A549 (cell line): ENCODE measurements at regions not wholly inside any gene's neighbourhood (a gene's known extent, or its start where the extent isn't known, plus 50 kb on each side); places are given as distances from the start of the nearest gene placed in this dataset.

Experiments used
- BCL3 ChIP-seq: fragments of >200 bp; sonication (Bioruptor Twin); formaldehyde crosslinking; IDR thresholded peaks from 3 replicates; pipeline ENCODE4 v1.6.1; 2016
- CBX2 ChIP-seq: fragments of 200-600 bp; sonication (generic); IDR thresholded peaks from 2 replicates; pipeline ENCODE4 v1.6.1; 2016; ENCODE audit warnings: low read depth, mild to moderate bottlenecking, borderline replicate concordance
- CHD2 ChIP-seq: fragments of 150-350 bp; IDR thresholded peaks from 2 replicates; pipeline ENCODE4 v1.6.1; 2014; ENCODE audit warnings: low read length; ENCODE audit not compliant: partially characterized antibody
- CHD4 ChIP-seq: fragments of 200-600 bp; sonication (generic); IDR thresholded peaks from 2 replicates; pipeline ENCODE4 v1.6.1; 2016; ENCODE audit warnings: antibody characterized with exemption, mild to moderate bottlenecking, borderline replicate concordance
- CTCF ChIP-seq: fragments of >200 bp; sonication (Bioruptor Twin); formaldehyde crosslinking; IDR thresholded peaks from 3 replicates; pipeline ENCODE4 v1.5.1; 2016
- E2F6 ChIP-seq: IDR thresholded peaks from 2 replicates; pipeline ENCODE4 v1.6.1; 2012; ENCODE audit warnings: low read depth, borderline replicate concordance
- ELK1 ChIP-seq: fragments of 150-350 bp; IDR thresholded peaks from 2 replicates; pipeline ENCODE4 v1.6.1; 2014; ENCODE audit warnings: low read depth, mild to moderate bottlenecking, low read length
- EP300 ChIP-seq, 2 experiments: fragments of >200 bp; sonication (Bioruptor Twin); formaldehyde crosslinking; IDR thresholded peaks; 2 replicates in 1 of 2; 3 replicates in 1 of 2; pipeline ENCODE4 v1.6.1; 2016 to 2017
- FOSL2 ChIP-seq, 2 experiments: fragments of 450-650 bp in 1 of 2; fragments of >200 bp in 1 of 2; sonication (Bioruptor Twin) in 1 of 2; formaldehyde crosslinking; IDR thresholded peaks; 2 replicates each; pipeline versions ENCODE4 v1.5.0 to v1.6.1; 2016 to 2020; ENCODE audit warnings: mild to moderate bottlenecking in 1 of 2, moderate library complexity in 1 of 2
- GATA3 ChIP-seq: IDR thresholded peaks from 2 replicates; pipeline ENCODE4 v1.6.1; 2012; ENCODE audit warnings: borderline replicate concordance
- HDAC2 ChIP-seq: fragments of 200-600 bp; sonication (generic); IDR thresholded peaks from 2 replicates; pipeline ENCODE4 v1.6.1; 2016
- HEYL ChIP-seq: fragments of 250-450 bp; sonication (Bioruptor Pico); IDR thresholded peaks from 2 replicates; pipeline ENCODE4 v1.8.0; 2021; ENCODE audit warnings: mild to moderate bottlenecking, moderate library complexity
- HOXA7 ChIP-seq: fragments of 250-450 bp; sonication (Bioruptor Pico); IDR thresholded peaks from 2 replicates; pipeline ENCODE4 v1.5.0; 2020; ENCODE audit warnings: mild to moderate bottlenecking, moderate library complexity
- HOXB5 ChIP-seq: fragments of 250-450 bp; sonication (Bioruptor Pico); IDR thresholded peaks from 2 replicates; pipeline ENCODE4 v1.5.0; 2020; ENCODE audit warnings: mild to moderate bottlenecking, moderate library complexity
- JUNB ChIP-seq: fragments of >200 bp; sonication (Bioruptor Twin); formaldehyde crosslinking; IDR thresholded peaks from 2 replicates; pipeline ENCODE4 v1.6.1; 2016
- KDM1A ChIP-seq: fragments of 200-600 bp; sonication (generic); IDR thresholded peaks from 2 replicates; pipeline ENCODE4 v1.6.1; 2016; ENCODE audit warnings: low read depth, mild to moderate bottlenecking
- MAFK ChIP-seq: fragments of 450-650 bp; IDR thresholded peaks from 2 replicates; pipeline ENCODE4 v1.6.1; 2014; ENCODE audit not compliant: partially characterized antibody
- MAX ChIP-seq: IDR thresholded peaks from 2 replicates; pipeline ENCODE4 v1.6.1; 2012
- MAZ ChIP-seq: fragments of 150-350 bp; IDR thresholded peaks from 2 replicates; pipeline ENCODE4 v1.6.1; 2014; ENCODE audit warnings: antibody characterized with exemption, low read depth, low read length, borderline replicate concordance
- MYC ChIP-seq: IDR thresholded peaks from 2 replicates; pipeline ENCODE4 v1.6.1; 2012; ENCODE audit warnings: mild to moderate bottlenecking, inconsistent platforms, low read length, improper control_type of control experiment, borderline replicate concordance
- NFE2L2 ChIP-seq: fragments of 150-350 bp; conservative IDR thresholded peaks from 2 replicates; pipeline ENCODE4 v1.6.1; 2014; ENCODE audit warnings: low read length
- NPAS2 ChIP-seq: fragments of 250-450 bp; sonication (Bioruptor Pico); IDR thresholded peaks from 2 replicates; pipeline ENCODE4 v1.8.0; 2022; ENCODE audit warnings: mild to moderate bottlenecking, moderate library complexity, borderline replicate concordance
- NR3C1 ChIP-seq: fragments of >200 bp; sonication (Bioruptor Twin); formaldehyde crosslinking; IDR thresholded peaks from 3 replicates; pipeline ENCODE4 v1.6.1; 2017
- POLR2A ChIP-seq: IDR thresholded peaks from 2 replicates; pipeline ENCODE4 v1.6.1; 2012; ENCODE audit warnings: mild to moderate bottlenecking, low read length
- POLR2AphosphoS2 ChIP-seq: conservative IDR thresholded peaks from 2 replicates; pipeline ENCODE4 v1.6.1; 2012; ENCODE audit warnings: low read length, improper control_type of control experiment, inconsistent platforms
- RAD21 ChIP-seq, 2 experiments: fragments of >200 bp in 1 of 2; sonication (Bioruptor Twin) in 1 of 2; formaldehyde crosslinking in 1 of 2; IDR thresholded peaks in 1 of 2; conservative IDR thresholded peaks in 1 of 2; 2 replicates in 1 of 2; 3 replicates in 1 of 2; pipeline ENCODE4 v1.6.1; 2012 to 2018; ENCODE audit warnings: inconsistent platforms in 1 of 2
- REST ChIP-seq: fragments of 200-600 bp; sonication (generic); IDR thresholded peaks from 2 replicates; pipeline ENCODE4 v1.6.1; 2016; ENCODE audit warnings: antibody characterized with exemption, mild to moderate bottlenecking, moderate library complexity
- RNF2 ChIP-seq: fragments of 200-600 bp; sonication (generic); IDR thresholded peaks from 2 replicates; pipeline ENCODE4 v1.6.1; 2016; ENCODE audit warnings: low read depth, mild to moderate bottlenecking, antibody characterized with exemption, moderate library complexity, borderline replicate concordance
- SMC3 ChIP-seq: fragments of >200 bp; sonication (Bioruptor Twin); formaldehyde crosslinking; IDR thresholded peaks from 3 replicates; pipeline ENCODE4 v1.6.1; 2018; ENCODE audit warnings: inconsistent platforms
- SREBF2 ChIP-seq: fragments of 450-650 bp; IDR thresholded peaks from 2 replicates; pipeline ENCODE4 v1.6.1; 2014; ENCODE audit warnings: mild to moderate bottlenecking, moderate library complexity
- TFCP2L1 ChIP-seq: fragments of 250-450 bp; sonication (Bioruptor Pico); IDR thresholded peaks from 2 replicates; pipeline ENCODE4 v1.5.0; 2021; ENCODE audit warnings: mild to moderate bottlenecking
- ZFP36 ChIP-seq: fragments of 450-650 bp; IDR thresholded peaks from 2 replicates; pipeline ENCODE4 v1.6.1; 2014; ENCODE audit warnings: borderline replicate concordance; ENCODE audit not compliant: partially characterized antibody
- ZNF302 ChIP-seq: fragments of 250-450 bp; sonication (Bioruptor Pico); IDR thresholded peaks from 2 replicates; pipeline ENCODE4 v1.9.0; 2021; ENCODE audit warnings: inconsistent platforms, mild to moderate bottlenecking, moderate library complexity

- TF ChIP-seq HOXA7 (no peak), NPAS2 (no peak), NR3C1 (no peak), HEYL (CRISPR knock-in tag) (peak; percentile 36; the same call in 1 of the 2 replicates), POLR2AphosphoS2 (no peak), CHD4 (no peak), CBX2 (no peak), HDAC2 (no peak), HOXB5 (CRISPR knock-in tag) (peak; percentile 53), MAX (peak; percentile 72; the same call in 1 of the 2 replicates), MAFK (peak; percentile 97), RAD21 (conservative IDR thresholded peaks at IDR 0.05 in 1 of 2, IDR thresholded peaks at IDR 0.05 in 1 of 2) (peak; percentile 25 to 65; a peak in 3 of 5 replicates), NFE2L2 (peak; percentile 81), ZFP36 (no peak), E2F6 (no peak), TFCP2L1 (CRISPR knock-in tag) (no peak), SMC3 (peak; percentile 44), MYC (no peak), SREBF2 (no peak), GATA3 (peak; percentile 94), REST (no peak), ZNF302 (no peak), ELK1 (no peak), FOSL2 (IDR thresholded peaks at IDR 0.05) (peak; percentile 92), FOSL2 (CRISPR knock-in tag; IDR thresholded peaks at IDR 0.05) (peak; percentile 99), CTCF (no peak), MAZ (no peak), CHD2 (no peak), KDM1A (no peak), BCL3 (no peak), JUNB (peak; percentile 96), EP300 (IDR thresholded peaks at IDR 0.05) (peak; percentile 70 to 77; a peak in 4 of 5 replicates), POLR2A (no peak), RNF2 (no peak)
Observed at GRCh38 chr5:124596595-124597421, 149.6 kb downstream of the ZNF608 start (continued).
